Anterior cingulate cortex (tissue), 58 donors: ENCODE measurements at regions not wholly inside any gene's neighbourhood (a gene's known extent, or its start where the extent isn't known, plus 50 kb on each side); places are given as distances from the start of the nearest gene placed in this dataset.

ENCODE experiments used
- DNase-seq, 58 donors: peaks; one replicate each; lab custom pipeline; 2025; lab: John Stamatoyannopoulos, UW

- no peak for DNase-seq
Measured at GRCh38 chr16:9437115-9437514, 345.7 kb downstream of the HAPSTR1 start.

GRCh38 chr16:9438991-9439390 is 347.5 kb downstream of the HAPSTR1 start:
- DNase-seq = no peak

- DNase-seq = no peak
Measured at GRCh38 chr16:9441012-9441411, 349.6 kb downstream of the HAPSTR1 start.

- no peak for DNase-seq
Measured at GRCh38 chr16:9443864-9444263, 352.4 kb downstream of the HAPSTR1 start.

GRCh38 chr16:9446471-9447194 is 355.2 kb downstream of the HAPSTR1 start:
- no peak for DNase-seq

GRCh38 chr16:9447195-9447551 is 355.7 kb downstream of the HAPSTR1 start:
- no peak for DNase-seq

GRCh38 chr16:9447699-9448098 is 356.3 kb downstream of the HAPSTR1 start:
- DNase-seq = no peak

GRCh38 chr16:9449597-9449996 is 358.2 kb downstream of the HAPSTR1 start:
- no peak for DNase-seq

- no peak for DNase-seq
Measured at GRCh38 chr16:9457215-9457614, 365.8 kb downstream of the HAPSTR1 start.

- no peak for DNase-seq
Measured at GRCh38 chr16:9458816-9459215, 367.4 kb downstream of the HAPSTR1 start.

- DNase-seq = no peak
Measured at GRCh38 chr16:9462984-9463383, 371.5 kb downstream of the HAPSTR1 start.

- no peak for DNase-seq
Measured at GRCh38 chr16:9463461-9463860, 372.0 kb downstream of the HAPSTR1 start.

GRCh38 chr16:9465161-9465560 is 373.7 kb downstream of the HAPSTR1 start:
- DNase-seq = no peak

- DNase-seq = no peak
Measured at GRCh38 chr16:9469512-9469911, 378.1 kb downstream of the HAPSTR1 start.

GRCh38 chr16:9476744-9477143 is 385.3 kb downstream of the HAPSTR1 start:
- no peak for DNase-seq

- no peak for DNase-seq
Measured at GRCh38 chr16:9479008-9479407, 387.6 kb downstream of the HAPSTR1 start.

GRCh38 chr16:9480503-9480902 is 389.1 kb downstream of the HAPSTR1 start:
- no peak for DNase-seq

GRCh38 chr16:9481747-9482730 is 390.6 kb downstream of the HAPSTR1 start:
- peak in 3 of 58 donors; percentile 1 to 5 (median 4) for DNase-seq

- no peak for DNase-seq
Measured at GRCh38 chr16:9484426-9484825, 393.0 kb downstream of the HAPSTR1 start.

- DNase-seq = peak in 1 of 58 donors; percentile 20
Measured at GRCh38 chr16:9484881-9485280, 393.4 kb downstream of the HAPSTR1 start.

GRCh38 chr16:9489835-9490467 is 398.5 kb downstream of the HAPSTR1 start:
- peak in 53 of 58 donors; percentile 1 to 85 (median 47) for DNase-seq
